SK-N-SH (cell line): ENCODE measurements at regions not wholly inside any gene's neighbourhood (a gene's known extent, or its start where the extent isn't known, plus 50 kb on each side); places are given as distances from the start of the nearest gene placed in this dataset.

Experiments
- CTCF ChIA-PET: fragments of 300-600, 350-600 bp; formaldehyde crosslinking; extraction: SDS; loops from one replicate; lab custom pipeline; 2021; lab: Yijun Ruan, JAX
- POLR2A ChIA-PET: fragments of 350-600 bp; sonication (Branson Sonifier 250); formaldehyde crosslinking; extraction: SDS; loops from one replicate; lab custom pipeline; 2020; ENCODE audit warnings: antibody characterized with exemption, inconsistent platforms; lab: Yijun Ruan, JAX
- DNase-seq: peaks from one replicate; pipeline ENCODE4 v3.0.0; 2012
- H2AFZ ChIP-seq: fragments of 200-600 bp; sonication (generic); 2 replicates; pipeline ENCODE4 v1.8.1; 2016; ENCODE audit warnings: antibody characterized with exemption, mild to moderate bottlenecking, low read depth
- H3F3A ChIP-seq: fragments of 200-600 bp; sonication (generic); replicated peaks from 2 replicates; pipeline ENCODE3; 2016; ENCODE audit warnings: antibody characterized with exemption, mild to moderate bottlenecking; ENCODE audit not compliant: insufficient read depth
- H3K27ac ChIP-seq, 2 experiments: fragments of 200-500 bp in 1 of 2; fragments of 200-600 bp in 1 of 2; sonication (Bioruptor generic) in 1 of 2; sonication (generic), shearing (Covaris generic) in 1 of 2; 2 replicates each; pipeline versions ENCODE4 v1.5.1 to v1.6.1; 2014 to 2016; ENCODE audit warnings: low read depth in 2 of 2, inconsistent platforms in 1 of 2, low read length in 1 of 2, mild to moderate bottlenecking in 1 of 2, mixed read lengths in 1 of 2
- H3K27me3 ChIP-seq: fragments of 200-600 bp; sonication (generic), shearing (Covaris generic); 2 replicates; pipeline ENCODE4 v1.6.1; 2016; ENCODE audit warnings: mixed run types; ENCODE audit not compliant: insufficient read depth
- H3K36me3 ChIP-seq, 2 experiments: fragments of 200-500 bp in 1 of 2; fragments of 200-600 bp in 1 of 2; sonication (Bioruptor generic) in 1 of 2; sonication (generic) in 1 of 2; replicated peaks in 1 of 2; 2 replicates each; pipeline versions ENCODE3 to v1.5.1; 2014 to 2016; ENCODE audit warnings: low read length in 1 of 2, mild to moderate bottlenecking in 1 of 2; ENCODE audit not compliant: insufficient read depth in 2 of 2, control insufficient read depth in 1 of 2
- H3K4me1 ChIP-seq, 2 experiments: fragments of 200-500 bp in 1 of 2; fragments of 200-600 bp in 1 of 2; sonication (Bioruptor generic) in 1 of 2; sonication (generic), shearing (Covaris generic) in 1 of 2; 2 replicates each; pipeline versions ENCODE4 v1.5.1 to v1.6.1; 2014 to 2016; ENCODE audit warnings: low read depth in 1 of 2, low read length in 1 of 2, mixed run types in 1 of 2; ENCODE audit not compliant: insufficient read depth in 2 of 2, control insufficient read depth in 1 of 2
- H3K4me2 ChIP-seq: fragments of 200-600 bp; sonication (generic), shearing (Covaris generic); 2 replicates; pipeline ENCODE4 v1.6.1; 2017; ENCODE audit warnings: mixed run types
- H3K4me3 ChIP-seq, 2 experiments: fragments of 200-500 bp in 1 of 2; fragments of 200-600 bp in 1 of 2; sonication (Bioruptor generic) in 1 of 2; sonication (generic), shearing (Covaris generic) in 1 of 2; 2 replicates each; pipeline versions ENCODE4 v1.5.1 to v1.8.1; 2014 to 2016; ENCODE audit warnings: low read depth in 2 of 2, inconsistent platforms in 1 of 2, low read length in 1 of 2, mild to moderate bottlenecking in 1 of 2, mixed read lengths in 1 of 2, moderate library complexity in 1 of 2
- H3K79me2 ChIP-seq: fragments of 200-600 bp; sonication (generic); 2 replicates; pipeline ENCODE4 v1.8.1; 2017; ENCODE audit warnings: mild to moderate bottlenecking; ENCODE audit not compliant: insufficient read depth
- H3K9ac ChIP-seq: fragments of 200-600 bp; sonication (generic); 2 replicates; pipeline ENCODE4 v1.6.1; 2017; ENCODE audit warnings: mixed run types
- H3K9me2 ChIP-seq: fragments of 200-600 bp; sonication (generic); 2 replicates; pipeline ENCODE4 v1.6.1; 2017; ENCODE audit warnings: mixed run types
- H3K9me3 ChIP-seq: fragments of 200-600 bp; sonication (generic); 2 replicates; pipeline ENCODE4 v1.6.1; 2017; ENCODE audit warnings: mixed run types, mild to moderate bottlenecking, moderate library complexity
- H4K20me1 ChIP-seq: fragments of 200-600 bp; sonication (generic); 2 replicates; pipeline ENCODE4 v1.6.1; 2017; ENCODE audit warnings: mild to moderate bottlenecking, mixed run types; ENCODE audit not compliant: insufficient read depth
- CHD2 ChIP-seq: fragments of 150-350 bp; IDR thresholded peaks from 2 replicates; pipeline ENCODE4 v1.6.1; 2018; ENCODE audit warnings: low read length; ENCODE audit not compliant: partially characterized antibody
- ELF1 ChIP-seq: IDR thresholded peaks from 2 replicates; pipeline ENCODE4 v1.4.0; 2012
- EP300 ChIP-seq, 2 experiments: IDR thresholded peaks; 2 replicates each; pipeline versions ENCODE4 v1.4.0 to v1.6.1; 2012; ENCODE audit warnings: borderline replicate concordance in 1 of 2, low read depth in 1 of 2, low read length in 1 of 2
- EZH2phosphoT487 ChIP-seq: fragments of 200-600 bp; sonication (generic); IDR thresholded peaks from 2 replicates; pipeline ENCODE4 v1.6.1; 2017; ENCODE audit warnings: low read depth, mixed run types, mild to moderate bottlenecking, antibody characterized with exemption, moderate library complexity, borderline replicate concordance
- FOXJ3 ChIP-seq: sonication (generic); formaldehyde crosslinking; IDR thresholded peaks from 2 replicates; pipeline ENCODE4 v1.5.1; 2020; ENCODE audit warnings: mild to moderate bottlenecking, missing genetic modification reagents
- GABPA ChIP-seq: IDR thresholded peaks from 2 replicates; pipeline ENCODE4 v1.4.0; 2012; ENCODE audit warnings: low read depth, mild to moderate bottlenecking
- GATA2 ChIP-seq: sonication (generic); formaldehyde crosslinking; IDR thresholded peaks from 2 replicates; pipeline ENCODE4 v1.5.0; 2020; ENCODE audit warnings: mild to moderate bottlenecking, missing genetic modification reagents
- JUND ChIP-seq: IDR thresholded peaks from 2 replicates; pipeline ENCODE4 v1.4.0; 2012
- MEF2A ChIP-seq: IDR thresholded peaks from 2 replicates; pipeline ENCODE4 v1.4.0; 2012; ENCODE audit warnings: low read depth, borderline replicate concordance
- NFIC ChIP-seq: IDR thresholded peaks from 2 replicates; pipeline ENCODE4 v1.4.0; 2012; ENCODE audit warnings: borderline replicate concordance
- POLR2AphosphoS5 ChIP-seq: IDR thresholded peaks from 2 replicates; pipeline ENCODE4 v1.6.1; 2012; ENCODE audit warnings: low read depth, low read length
- RAD21 ChIP-seq: IDR thresholded peaks from 2 replicates; pipeline ENCODE4 v1.6.1; 2012; ENCODE audit warnings: mild to moderate bottlenecking, low read length
- RCOR1 ChIP-seq: fragments of 150-350 bp; IDR thresholded peaks from 2 replicates; pipeline ENCODE4 v1.6.1; 2017; ENCODE audit warnings: antibody characterized with exemption, low read length
- SIN3A ChIP-seq: IDR thresholded peaks from 2 replicates; pipeline ENCODE4 v1.6.1; 2012; ENCODE audit warnings: low read depth, mild to moderate bottlenecking, low read length, moderate library complexity, borderline replicate concordance
- TCF12 ChIP-seq: IDR thresholded peaks from 2 replicates; pipeline ENCODE4 v1.4.0; 2012
- TEAD4 ChIP-seq: IDR thresholded peaks from 2 replicates; pipeline ENCODE4 v1.4.0; 2012; ENCODE audit warnings: mild to moderate bottlenecking, borderline replicate concordance; ENCODE audit not compliant: insufficient read depth
- WGBS: methylation state at CpG from one replicate; pipeline ENCODE4 v1.1.6; 2017; ENCODE audit warnings: low lambda C conversion rate; 5-methylcytosine and 5-hydroxymethylcytosine counted together
- TF ChIP-seq, protein P1 (sequence below): IDR thresholded peaks from 2 replicates; pipeline ENCODE4 v1.4.0; 2012; ENCODE audit warnings: low read depth, borderline replicate concordance
- TF ChIP-seq, protein P2 (sequence below): IDR thresholded peaks from 2 replicates; pipeline ENCODE4 v1.4.0; 2012; ENCODE audit warnings: low read depth, borderline replicate concordance
- TF ChIP-seq, protein P3 (sequence below): IDR thresholded peaks from 2 replicates; pipeline ENCODE4 v1.6.1; 2012; ENCODE audit warnings: mild to moderate bottlenecking, low read depth, low read length, moderate library complexity
- TF ChIP-seq, protein P4 (sequence below): fragments of 200-600 bp; sonication (generic); IDR thresholded peaks from 2 replicates; pipeline ENCODE4 v1.6.1; 2017; ENCODE audit warnings: antibody characterized with exemption, mild to moderate bottlenecking, moderate library complexity

DNA sequence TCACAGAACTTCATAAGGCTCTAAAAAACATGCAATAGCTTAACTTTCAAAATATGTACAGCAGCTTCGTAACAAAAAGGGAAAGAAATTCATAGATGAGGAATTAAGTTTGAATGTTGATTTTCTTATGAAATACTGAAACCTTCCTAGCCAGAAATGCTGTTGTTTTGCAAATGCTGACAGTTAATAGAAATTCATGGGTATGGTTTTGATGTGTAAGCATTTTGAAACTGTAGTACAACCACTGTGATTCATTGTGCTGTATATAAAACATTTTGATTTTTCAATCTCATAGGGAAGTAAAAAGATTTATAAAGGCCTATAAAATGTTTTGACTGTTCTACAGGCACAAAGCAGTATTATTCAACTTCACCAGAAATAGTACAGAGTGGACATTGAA is 228.4 kb upstream of the EYS start:
- POLR2A ChIA-PET = no interaction called here
- no peaks in the 10 kb centered on the region for H3K4me1 ChIP-seq
- H3K27ac ChIP-seq = no peak overlapping the region
- WGBS = 46% methylated on average over 1 of the region's 1 CpG
- no peak overlapping the region for H3K9ac ChIP-seq
- CTCF ChIA-PET = no interaction called here
- no peaks in the 10 kb centered on the region for H3K9me2 ChIP-seq
- no peaks in the 10 kb centered on the region for H3F3A ChIP-seq
- no peaks in the 10 kb centered on the region for H3K79me2 ChIP-seq
- no peaks in the 10 kb centered on the region for H3K9me3 ChIP-seq
- TF ChIP-seq TCF12 = no peak
- no peak for TF ChIP-seq RCOR1
- no peak for TF ChIP-seq POLR2AphosphoS5
- TF ChIP-seq, protein P1, sequence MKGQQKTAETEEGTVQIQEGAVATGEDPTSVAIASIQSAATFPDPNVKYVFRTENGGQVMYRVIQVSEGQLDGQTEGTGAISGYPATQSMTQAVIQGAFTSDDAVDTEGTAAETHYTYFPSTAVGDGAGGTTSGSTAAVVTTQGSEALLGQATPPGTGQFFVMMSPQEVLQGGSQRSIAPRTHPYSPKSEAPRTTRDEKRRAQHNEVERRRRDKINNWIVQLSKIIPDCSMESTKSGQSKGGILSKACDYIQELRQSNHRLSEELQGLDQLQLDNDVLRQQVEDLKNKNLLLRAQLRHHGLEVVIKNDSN = no peak
- no peak for TF ChIP-seq NFIC
- TF ChIP-seq, protein P2, sequence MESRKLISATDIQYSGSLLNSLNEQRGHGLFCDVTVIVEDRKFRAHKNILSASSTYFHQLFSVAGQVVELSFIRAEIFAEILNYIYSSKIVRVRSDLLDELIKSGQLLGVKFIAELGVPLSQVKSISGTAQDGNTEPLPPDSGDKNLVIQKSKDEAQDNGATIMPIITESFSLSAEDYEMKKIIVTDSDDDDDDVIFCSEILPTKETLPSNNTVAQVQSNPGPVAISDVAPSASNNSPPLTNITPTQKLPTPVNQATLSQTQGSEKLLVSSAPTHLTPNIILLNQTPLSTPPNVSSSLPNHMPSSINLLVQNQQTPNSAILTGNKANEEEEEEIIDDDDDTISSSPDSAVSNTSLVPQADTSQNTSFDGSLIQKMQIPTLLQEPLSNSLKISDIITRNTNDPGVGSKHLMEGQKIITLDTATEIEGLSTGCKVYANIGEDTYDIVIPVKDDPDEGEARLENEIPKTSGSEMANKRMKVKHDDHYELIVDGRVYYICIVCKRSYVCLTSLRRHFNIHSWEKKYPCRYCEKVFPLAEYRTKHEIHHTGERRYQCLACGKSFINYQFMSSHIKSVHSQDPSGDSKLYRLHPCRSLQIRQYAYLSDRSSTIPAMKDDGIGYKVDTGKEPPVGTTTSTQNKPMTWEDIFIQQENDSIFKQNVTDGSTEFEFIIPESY = no peak
- TF ChIP-seq, protein P3, sequence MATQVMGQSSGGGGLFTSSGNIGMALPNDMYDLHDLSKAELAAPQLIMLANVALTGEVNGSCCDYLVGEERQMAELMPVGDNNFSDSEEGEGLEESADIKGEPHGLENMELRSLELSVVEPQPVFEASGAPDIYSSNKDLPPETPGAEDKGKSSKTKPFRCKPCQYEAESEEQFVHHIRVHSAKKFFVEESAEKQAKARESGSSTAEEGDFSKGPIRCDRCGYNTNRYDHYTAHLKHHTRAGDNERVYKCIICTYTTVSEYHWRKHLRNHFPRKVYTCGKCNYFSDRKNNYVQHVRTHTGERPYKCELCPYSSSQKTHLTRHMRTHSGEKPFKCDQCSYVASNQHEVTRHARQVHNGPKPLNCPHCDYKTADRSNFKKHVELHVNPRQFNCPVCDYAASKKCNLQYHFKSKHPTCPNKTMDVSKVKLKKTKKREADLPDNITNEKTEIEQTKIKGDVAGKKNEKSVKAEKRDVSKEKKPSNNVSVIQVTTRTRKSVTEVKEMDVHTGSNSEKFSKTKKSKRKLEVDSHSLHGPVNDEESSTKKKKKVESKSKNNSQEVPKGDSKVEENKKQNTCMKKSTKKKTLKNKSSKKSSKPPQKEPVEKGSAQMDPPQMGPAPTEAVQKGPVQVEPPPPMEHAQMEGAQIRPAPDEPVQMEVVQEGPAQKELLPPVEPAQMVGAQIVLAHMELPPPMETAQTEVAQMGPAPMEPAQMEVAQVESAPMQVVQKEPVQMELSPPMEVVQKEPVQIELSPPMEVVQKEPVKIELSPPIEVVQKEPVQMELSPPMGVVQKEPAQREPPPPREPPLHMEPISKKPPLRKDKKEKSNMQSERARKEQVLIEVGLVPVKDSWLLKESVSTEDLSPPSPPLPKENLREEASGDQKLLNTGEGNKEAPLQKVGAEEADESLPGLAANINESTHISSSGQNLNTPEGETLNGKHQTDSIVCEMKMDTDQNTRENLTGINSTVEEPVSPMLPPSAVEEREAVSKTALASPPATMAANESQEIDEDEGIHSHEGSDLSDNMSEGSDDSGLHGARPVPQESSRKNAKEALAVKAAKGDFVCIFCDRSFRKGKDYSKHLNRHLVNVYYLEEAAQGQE = no peak
- TF ChIP-seq CHD2 = no peak
- no peak for TF ChIP-seq ELF1
- no peak overlapping the region for H3K4me2 ChIP-seq
- no peak for DNase-seq
- H2AFZ ChIP-seq = no peak overlapping the region
- no peaks in the 10 kb centered on the region for H4K20me1 ChIP-seq
- no peak overlapping the region for H3K4me3 ChIP-seq
- no peaks in the 10 kb centered on the region for H3K27me3 ChIP-seq
- H3K36me3 ChIP-seq = no peaks in the 10 kb centered on the region

DNA sequence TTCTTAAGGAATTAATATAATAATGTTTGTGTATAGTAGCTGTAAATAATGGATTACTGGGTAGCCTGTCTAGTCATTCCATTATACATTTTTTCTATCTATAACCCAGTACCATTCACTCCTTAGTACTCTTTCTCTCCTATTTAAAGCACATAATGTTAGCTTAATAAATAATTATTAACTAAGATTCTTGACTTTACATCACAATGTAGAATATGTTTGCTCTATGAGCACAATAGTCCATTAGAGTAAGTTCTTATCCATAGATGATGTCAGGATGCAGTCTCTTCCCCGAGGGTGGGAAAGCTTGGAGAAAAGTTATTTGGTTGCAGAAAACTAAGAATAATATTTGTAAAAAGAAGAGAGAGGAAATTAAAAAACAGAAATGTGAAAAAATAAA is 226.4 kb upstream of the EYS start:
- no peak overlapping the region for H3K4me2 ChIP-seq
- 2% methylated on average over 1 of the region's 1 CpG for WGBS
- TF ChIP-seq EZH2phosphoT487 (no peak), SIN3A (no peak), GABPA (no peak), JUND (no peak), RAD21 (no peak), TEAD4 (no peak), FOXJ3 (no peak), RCOR1 (no peak), GATA2 (CRISPR knock-in tag) (no peak), CHD2 (no peak), MEF2A (no peak), TCF12 (no peak), EP300 (IDR thresholded peaks at IDR 0.05; ENCODE audit: borderline replicate concordance in 1 of 2, low read depth in 1 of 2, low read length in 1 of 2) (no peak)
- TF ChIP-seq, protein P4, sequence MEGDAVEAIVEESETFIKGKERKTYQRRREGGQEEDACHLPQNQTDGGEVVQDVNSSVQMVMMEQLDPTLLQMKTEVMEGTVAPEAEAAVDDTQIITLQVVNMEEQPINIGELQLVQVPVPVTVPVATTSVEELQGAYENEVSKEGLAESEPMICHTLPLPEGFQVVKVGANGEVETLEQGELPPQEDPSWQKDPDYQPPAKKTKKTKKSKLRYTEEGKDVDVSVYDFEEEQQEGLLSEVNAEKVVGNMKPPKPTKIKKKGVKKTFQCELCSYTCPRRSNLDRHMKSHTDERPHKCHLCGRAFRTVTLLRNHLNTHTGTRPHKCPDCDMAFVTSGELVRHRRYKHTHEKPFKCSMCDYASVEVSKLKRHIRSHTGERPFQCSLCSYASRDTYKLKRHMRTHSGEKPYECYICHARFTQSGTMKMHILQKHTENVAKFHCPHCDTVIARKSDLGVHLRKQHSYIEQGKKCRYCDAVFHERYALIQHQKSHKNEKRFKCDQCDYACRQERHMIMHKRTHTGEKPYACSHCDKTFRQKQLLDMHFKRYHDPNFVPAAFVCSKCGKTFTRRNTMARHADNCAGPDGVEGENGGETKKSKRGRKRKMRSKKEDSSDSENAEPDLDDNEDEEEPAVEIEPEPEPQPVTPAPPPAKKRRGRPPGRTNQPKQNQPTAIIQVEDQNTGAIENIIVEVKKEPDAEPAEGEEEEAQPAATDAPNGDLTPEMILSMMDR = no peak

More for the DNA sequence above, 226.4 kb upstream of the EYS start:
- no peaks in the 10 kb centered on the region for H3K79me2 ChIP-seq
- no peak overlapping the region for H3K4me3 ChIP-seq
- no peak for DNase-seq
- no peaks in the 10 kb centered on the region for H3K9me2 ChIP-seq
- H3K27ac ChIP-seq = no peak overlapping the region
- H3K27me3 ChIP-seq = no peaks in the 10 kb centered on the region
- H3F3A ChIP-seq = no peaks in the 10 kb centered on the region
- H3K9me3 ChIP-seq = no peaks in the 10 kb centered on the region
- no peaks in the 10 kb centered on the region for H3K36me3 ChIP-seq
- CTCF ChIA-PET = no interaction called here
- no peaks in the 10 kb centered on the region for H3K4me1 ChIP-seq
- no peak overlapping the region for H3K9ac ChIP-seq
- no peak overlapping the region for H2AFZ ChIP-seq
- POLR2A ChIA-PET = no interaction called here
- no peaks in the 10 kb centered on the region for H4K20me1 ChIP-seq
